ENCODE measurements at regions not wholly inside any gene's neighbourhood (a gene's known extent, or its start where the extent isn't known, plus 50 kb on each side); places are given as distances from the start of the nearest gene placed in this dataset.

- POLR2A ChIA-PET (ENCODE audit: low non-redundant PET), result no interaction called here
- no peak overlapping the region for H3K27ac ChIP-seq
- CTCF ChIA-PET, result interaction anchor here (0.5 to 0.6 kb wide), 2 partner anchors 29 to 369 kb away, joined by 3 to 9 read pairs; no protein-coding TSS in a partner anchor
- DNase-seq (ENCODE audit: low spot score), result no peak
- TF ChIP-seq CTCF (conservative IDR thresholded peaks at IDR 0.05; ENCODE audit: low read depth), result no peak
Measured at GRCh38 chr2:24439971-24440340, 51.1 kb upstream of the NCOA1 start.

- POLR2A ChIA-PET (ENCODE audit: low non-redundant PET), result no interaction called here
- no peak for DNase-seq (ENCODE audit: low spot score)
Measured at GRCh38 chr2:24439280-24439970, 51.6 kb upstream of the NCOA1 start.

DNA sequence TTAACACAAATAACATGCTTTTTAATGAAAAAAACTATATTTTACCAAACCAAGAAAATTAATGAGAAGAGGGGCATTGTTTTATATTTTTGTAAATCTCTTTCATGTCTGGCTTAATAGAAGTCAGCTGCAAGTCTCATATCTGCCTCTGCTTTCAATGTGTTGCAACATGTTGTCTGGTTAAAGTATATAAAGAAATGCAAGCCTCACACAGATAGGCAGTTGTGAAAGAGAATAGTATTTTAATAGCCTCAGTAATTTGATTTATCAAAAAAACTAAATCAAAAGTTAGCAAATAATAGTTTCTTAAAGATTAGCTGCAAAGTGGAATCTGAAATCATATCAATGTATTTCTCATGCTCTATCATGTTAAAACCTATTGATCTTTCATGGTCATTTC, 52.9 kb upstream of the NCOA1 start:
- POLR2A ChIA-PET (ENCODE audit: low non-redundant PET), result no interaction called here
- DNase-seq (ENCODE audit: low spot score), result no peak
- CTCF ChIA-PET, result no interaction called here
- no peak overlapping the region for H3K27ac ChIP-seq
- no peak for TF ChIP-seq CTCF (conservative IDR thresholded peaks at IDR 0.05; ENCODE audit: low read depth)

More at GRCh38 chr2:24439280-24439970, 51.6 kb upstream of the NCOA1 start:
- no peak overlapping the region for H3K27ac ChIP-seq
- CTCF ChIA-PET, result interaction anchor here (0.5 to 0.6 kb wide), 2 partner anchors 29 to 370 kb away, joined by 3 to 9 read pairs; no protein-coding TSS in a partner anchor
- no peak for TF ChIP-seq CTCF (conservative IDR thresholded peaks at IDR 0.05; ENCODE audit: low read depth)

DNA sequence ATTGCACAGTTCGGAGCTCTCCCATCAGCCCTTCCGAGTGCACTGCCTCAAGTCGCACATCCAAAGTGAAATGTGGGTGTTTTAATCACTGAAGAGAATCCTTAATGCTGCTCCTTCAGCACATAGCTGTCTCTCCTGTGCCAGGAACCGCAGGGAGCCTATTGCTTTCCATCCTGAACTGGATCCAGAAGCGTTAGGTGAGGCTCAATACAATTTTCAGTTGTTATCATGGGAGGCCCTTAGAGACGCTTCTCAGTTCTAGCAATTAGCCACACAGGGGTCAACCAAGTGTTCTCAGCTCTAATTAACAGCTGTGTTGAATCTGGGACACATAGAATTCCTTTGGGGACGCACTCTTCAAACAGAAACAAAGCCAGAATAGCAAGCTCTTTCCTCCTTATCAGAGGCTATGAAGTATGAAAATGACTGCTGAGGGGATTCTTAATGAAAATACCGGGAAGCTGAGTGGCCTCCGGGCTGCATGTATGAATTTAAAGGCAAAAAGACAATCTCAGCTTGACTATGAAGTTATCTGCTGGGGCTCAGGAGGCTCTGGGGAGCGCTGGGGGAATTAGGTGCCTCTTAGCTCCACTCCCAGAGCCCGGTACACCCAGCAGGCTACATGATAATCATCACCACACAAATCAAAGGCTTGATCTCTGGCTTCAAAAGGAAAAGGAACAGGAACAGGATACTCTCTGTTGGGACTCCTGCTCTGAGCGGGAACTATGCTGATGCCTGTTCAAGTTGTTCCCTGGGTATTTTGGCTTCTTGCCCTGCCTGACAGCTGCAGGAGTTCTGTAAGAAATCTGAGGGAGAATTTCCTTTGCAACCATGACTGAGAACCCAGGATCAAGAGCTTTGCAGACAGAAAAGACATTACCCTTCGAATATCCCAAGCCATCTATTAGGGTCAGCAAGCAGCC, 55.4 kb upstream of the NCOA1 start:
- H3K27ac ChIP-seq, result no peak overlapping the region
- POLR2A ChIA-PET (ENCODE audit: low non-redundant PET), result interaction anchor here (0.6 kb wide), 1 partner anchor 9 kb away, joined by 8 read pairs; no protein-coding TSS in a partner anchor
- CTCF ChIA-PET, result no interaction called here
- DNase-seq (ENCODE audit: low spot score), result no peak
- TF ChIP-seq CTCF (conservative IDR thresholded peaks at IDR 0.05; ENCODE audit: low read depth), result no peak

DNA sequence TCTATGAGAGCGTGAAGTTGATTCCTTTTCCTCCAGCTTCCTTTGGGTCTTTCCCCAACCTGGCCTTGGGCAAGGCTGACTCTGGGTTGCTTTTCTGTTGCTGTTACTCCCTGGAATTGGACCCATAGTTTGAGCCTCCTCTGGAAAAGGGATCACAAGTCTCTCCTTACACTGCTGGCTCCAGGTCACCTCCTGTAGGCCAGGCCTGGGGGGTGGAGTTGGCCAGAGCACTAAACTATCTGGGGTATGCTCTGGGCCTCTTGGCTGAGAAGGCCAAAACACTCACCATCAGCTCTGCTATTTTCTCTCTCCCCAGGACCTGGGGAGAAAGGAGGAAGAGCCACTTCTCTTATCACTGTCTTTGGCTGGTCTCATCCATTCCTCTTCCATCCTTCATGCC, 56.5 kb upstream of the NCOA1 start:
- H3K27ac ChIP-seq, result no peak overlapping the region
- TF ChIP-seq CTCF (conservative IDR thresholded peaks at IDR 0.05; ENCODE audit: low read depth), result no peak
- CTCF ChIA-PET, result interaction anchor here (1.0 kb wide), 1 partner anchor 13 kb away, joined by 5 read pairs; no protein-coding TSS in a partner anchor
- POLR2A ChIA-PET (ENCODE audit: low non-redundant PET), result no interaction called here
- DNase-seq (ENCODE audit: low spot score), result no peak

- ChIA-PET POLR2A (ENCODE audit: low non-redundant PET) (no interaction called here), CTCF (interaction anchor here (0.7 kb wide), 1 partner anchor 30 kb away, joined by 4 read pairs; no protein-coding TSS in a partner anchor)
- no peak for DNase-seq (ENCODE audit: low spot score)
- H3K27ac ChIP-seq, result no peak overlapping the region
- no peak for TF ChIP-seq CTCF (conservative IDR thresholded peaks at IDR 0.05; ENCODE audit: low read depth)
Measured at GRCh38 chr2:24432735-24433134, 58.3 kb upstream of the NCOA1 start.
